ENCODE measurements at regions not wholly inside any gene's neighbourhood (a gene's known extent, or its start where the extent isn't known, plus 50 kb on each side); places are given as distances from the start of the nearest gene placed in this dataset.
"Not testable (repeated sequence)": the region's sequence is repeated elsewhere in the genome, so short reads cannot be mapped to it uniquely, and the experiment has no call there.

DNA sequence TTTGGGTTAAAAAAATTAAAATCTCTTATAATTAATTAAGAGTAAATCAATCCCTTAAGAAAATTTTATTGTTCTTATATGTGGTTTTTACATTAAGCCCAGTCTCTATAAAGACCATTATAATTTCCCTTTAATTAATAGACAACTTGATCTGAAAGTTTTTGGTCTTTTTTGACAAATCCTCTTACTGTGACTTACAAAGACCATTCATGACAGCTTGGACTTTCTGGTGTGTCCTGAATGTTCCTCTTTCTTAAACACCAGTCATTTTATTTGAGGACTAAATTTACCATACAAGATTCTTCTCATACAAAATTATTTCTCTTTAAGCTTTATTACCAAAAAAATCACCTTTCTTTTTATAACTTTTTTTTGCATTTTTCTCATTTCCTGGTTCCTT is 368.3 kb downstream of the ADGRD1 start:
- no peak for DNase-seq

- DNase-seq, result not testable (repeated sequence)
These were observed 368.8 kb downstream of the ADGRD1 start for GRCh38 chr12:131322460-131322859.

- no peak for DNase-seq
These were observed 370.2 kb downstream of the ADGRD1 start for GRCh38 chr12:131323879-131324278.

GRCh38 chr12:131327521-131328488 is 374.1 kb downstream of the ADGRD1 start:
- DNase-seq, result no peak

DNA sequence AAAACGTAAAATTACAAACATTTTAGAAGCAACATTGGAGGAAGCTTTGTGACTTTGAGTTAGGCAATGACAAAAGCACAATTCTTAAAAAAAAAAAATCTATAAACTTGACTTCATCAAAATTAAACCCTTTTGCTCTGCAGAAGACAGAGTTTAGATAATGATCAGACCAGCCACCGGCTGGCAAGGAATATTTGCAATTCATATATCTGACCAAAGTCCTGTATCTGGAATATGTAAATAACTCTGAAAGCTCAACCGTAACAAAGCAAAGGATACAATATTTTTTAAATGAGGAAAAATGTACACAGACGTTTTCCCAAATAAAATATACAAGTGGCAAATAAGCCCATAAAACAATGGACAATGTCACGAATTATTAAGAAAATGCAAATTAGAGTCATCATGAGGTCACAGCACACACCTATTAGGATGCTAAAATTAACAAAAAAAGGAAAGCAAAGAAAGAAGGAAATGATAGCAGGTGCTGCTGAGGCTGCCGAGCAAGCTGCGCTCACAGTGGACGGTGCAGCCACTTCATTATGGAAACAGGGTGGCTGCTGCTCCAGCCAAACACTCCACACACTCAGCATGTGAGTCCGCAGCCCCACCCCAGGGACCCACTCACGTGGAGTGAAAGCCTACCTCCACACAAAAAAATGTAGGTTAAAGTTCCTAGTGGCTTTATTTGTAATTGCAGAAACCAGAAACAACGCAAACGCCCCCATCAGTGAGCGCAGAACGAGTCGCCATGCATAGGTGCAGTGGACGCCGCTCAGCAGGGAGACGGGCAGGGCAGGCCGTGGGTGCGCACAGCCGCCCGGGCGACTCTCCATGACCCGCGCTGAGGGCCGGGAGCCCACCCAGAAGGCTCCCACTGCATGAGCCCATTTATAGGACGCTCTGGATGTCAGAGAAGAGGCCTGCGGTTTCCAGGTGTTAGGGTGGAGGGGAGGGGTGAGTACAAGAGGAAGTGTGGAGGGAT is 375.4 kb downstream of the ADGRD1 start:
- DNase-seq, result not testable (repeated sequence)

DNA sequence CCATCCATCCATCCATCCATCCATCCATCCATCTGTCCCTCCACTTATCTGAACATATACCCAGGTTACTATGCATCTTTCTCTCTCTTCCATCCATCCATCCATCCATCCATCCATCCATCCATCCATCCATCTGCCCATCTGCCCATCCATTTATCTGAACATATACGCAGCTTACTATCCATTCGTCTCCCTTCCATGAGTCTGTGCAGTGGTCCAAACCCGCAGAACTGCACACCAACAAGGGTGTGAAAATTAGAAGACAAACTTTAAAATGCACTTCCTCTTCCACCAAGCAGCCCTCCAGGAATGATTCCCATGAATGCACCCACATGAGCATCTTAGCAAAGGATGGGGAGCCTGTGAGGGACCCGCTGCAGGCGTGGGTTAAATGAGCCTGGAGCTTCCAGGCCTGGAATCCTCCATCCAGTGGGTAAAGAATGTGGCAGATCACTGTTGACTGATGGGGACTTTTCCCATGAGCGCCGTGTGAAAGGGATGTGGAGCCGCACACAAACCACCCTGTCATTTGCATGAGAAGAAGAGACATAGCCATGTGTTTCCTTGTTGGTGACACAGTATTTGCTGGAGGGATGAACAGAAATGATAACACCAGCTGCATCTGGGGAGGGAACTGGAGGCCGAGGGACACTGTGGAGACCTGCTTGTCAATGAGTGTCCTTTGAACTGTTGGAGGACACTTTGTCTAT is 376.6 kb downstream of the ADGRD1 start:
- DNase-seq, result no peak

DNA sequence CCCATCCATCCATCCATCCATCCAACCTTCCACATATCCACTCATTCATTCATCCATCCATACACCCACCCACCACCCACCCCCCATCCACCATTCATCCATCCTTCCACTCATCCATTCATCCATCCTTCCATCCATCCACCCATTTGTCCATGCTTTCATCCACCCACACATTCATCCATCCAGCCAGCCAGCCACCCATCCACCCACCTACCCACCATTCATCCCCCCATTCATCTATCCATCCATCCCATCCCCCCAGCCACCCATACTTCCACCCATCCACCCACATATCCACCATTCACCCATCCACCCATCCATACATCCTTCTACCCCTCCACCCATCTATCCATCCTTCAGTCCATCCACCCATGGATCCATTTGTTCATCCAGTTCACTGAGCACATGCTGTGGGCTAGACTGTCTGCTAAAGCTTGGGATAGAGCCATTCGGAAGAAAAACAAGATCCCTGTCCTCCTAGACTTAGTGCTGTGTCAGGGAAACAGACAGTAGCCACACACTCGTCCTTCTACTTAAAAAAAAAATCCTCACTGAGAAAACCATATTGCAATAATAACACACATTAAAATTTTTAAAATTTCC is 377.5 kb downstream of the ADGRD1 start:
- no peak for DNase-seq

DNA sequence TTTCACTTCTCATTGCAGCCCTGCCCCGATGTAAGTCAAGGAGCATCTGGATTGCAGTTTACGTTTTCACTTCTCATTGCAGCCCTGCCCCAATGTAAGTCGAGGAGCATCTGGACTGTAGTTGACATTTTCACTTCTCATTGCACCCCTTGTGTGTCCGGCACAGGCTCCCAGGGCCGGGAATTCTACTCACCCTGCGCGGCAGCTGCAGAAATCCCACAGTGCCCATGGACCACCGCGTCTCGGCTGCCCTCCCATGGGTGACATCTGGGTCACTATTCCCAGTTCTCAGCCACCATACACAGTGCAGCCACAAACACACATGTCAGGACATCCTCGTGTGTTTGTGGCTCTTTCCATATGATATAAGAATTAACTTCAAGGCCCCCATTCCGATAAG is 378.5 kb downstream of the ADGRD1 start:
- no peak for DNase-seq

GRCh38 chr12:131333136-131333535 is 377.8 kb upstream of the SFSWAP start:
- no peak for DNase-seq

DNA sequence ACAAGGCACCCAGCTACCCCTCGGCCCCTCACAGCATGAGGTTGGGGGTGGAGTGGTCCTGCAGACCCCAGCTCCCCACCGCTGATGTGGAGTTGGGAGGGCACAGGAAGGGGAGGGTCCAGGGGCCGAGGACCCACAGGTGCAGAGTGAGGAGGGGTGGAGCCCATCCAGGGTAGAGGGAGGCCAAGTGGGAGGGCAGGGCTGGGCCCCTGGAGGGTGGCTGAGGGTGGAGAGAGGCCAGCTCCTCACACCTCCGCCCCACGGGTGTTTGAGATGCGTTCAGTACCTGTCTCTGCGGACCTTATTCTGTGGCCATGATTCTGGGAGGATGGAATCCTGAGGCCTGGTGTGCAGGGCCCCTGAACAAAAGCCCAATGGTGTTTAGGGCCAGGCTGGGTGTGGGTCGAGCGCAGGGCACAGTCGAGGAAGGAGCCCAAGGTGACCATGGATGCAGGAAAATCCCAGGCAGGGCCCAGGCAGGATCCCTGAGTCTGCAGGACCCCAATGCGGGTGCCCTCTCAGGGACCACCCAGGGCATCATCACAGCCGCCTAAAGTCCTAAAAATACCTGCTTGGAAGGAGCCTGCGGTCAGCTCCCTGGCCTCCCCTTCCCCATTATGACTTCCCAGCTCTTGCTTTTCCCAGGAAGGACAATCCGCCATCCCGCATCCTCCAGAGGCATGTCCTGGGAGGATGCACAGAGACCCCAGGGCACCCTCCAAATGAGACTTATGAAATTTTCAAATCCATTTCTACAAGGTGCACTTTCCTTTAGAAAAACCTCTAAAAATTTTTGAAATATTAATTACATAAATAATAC is 377.1 kb upstream of the SFSWAP start:
- DNase-seq, result no peak

- no peak for DNase-seq
These were observed 376.1 kb upstream of the SFSWAP start for GRCh38 chr12:131334835-131335234.

DNA sequence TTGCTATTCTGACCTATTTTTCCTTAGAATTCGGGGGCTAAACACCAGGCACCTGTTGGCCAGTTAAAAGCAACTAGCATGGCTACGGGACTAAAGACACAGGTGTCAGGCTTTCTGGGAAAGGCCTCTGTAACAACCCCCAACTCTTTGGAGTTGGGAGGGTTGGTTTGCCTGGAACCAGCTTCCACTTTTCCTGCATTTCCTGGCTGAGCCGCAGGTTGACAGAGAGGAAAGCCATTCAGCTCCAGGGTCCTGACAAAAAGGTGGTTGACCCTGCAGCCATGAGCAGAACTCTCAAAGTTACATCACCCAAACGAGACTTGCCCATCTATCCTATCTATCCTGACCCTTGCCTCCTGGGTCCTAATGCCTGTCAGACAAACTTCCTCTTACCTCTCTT is 375.4 kb upstream of the SFSWAP start:
- DNase-seq, result no peak

DNA sequence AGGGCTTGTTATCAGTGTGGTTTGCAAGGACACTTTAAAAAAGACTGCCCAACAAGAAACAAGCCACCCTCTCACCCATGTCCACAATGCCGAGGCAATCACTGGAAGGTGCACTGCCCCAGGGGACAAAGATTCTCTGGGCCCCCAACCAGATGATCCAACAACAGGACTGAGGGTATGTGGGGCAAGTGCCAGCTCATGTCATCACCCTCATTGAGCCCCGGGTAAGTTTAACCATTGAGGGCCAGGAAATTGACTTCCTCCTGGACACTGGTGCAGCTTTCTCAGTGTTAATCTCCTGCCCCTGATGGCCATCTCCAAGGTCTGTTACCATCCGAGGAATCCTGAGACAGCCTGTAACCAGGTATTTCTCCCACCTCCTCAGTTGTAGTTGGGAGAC is 373.0 kb upstream of the SFSWAP start:
- DNase-seq, result not testable (repeated sequence)

DNA sequence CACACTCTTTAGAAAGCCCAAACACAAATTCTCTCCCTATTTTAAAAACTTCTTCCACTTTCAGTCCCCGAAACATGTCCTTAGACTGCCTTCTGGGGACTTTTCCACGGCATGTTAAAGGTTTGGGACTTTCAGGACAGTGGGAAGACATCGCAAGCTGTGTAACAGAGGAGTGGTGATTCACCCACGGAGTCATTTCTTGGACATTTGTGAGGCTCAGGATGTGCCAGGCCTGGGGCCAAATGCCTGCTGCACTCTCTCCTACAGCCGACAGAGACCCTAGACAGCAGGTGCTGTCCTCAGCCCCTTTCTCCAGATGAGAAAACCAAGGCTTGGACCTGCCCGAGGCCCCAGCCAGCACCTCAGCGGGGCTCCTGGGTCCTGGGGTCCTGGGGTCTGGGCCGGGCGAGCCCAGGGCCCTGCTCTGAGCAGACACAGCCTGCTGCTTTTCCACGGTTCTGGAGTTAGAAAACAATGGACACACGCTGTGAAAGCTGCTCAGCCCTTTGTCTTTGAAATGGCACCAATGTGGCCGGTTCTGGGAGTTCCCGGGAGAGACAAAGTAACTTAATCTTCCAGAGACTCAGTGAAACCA is 370.2 kb upstream of the SFSWAP start:
- DNase-seq, result no peak

- not testable (repeated sequence) for DNase-seq
These were observed 369.3 kb upstream of the SFSWAP start for GRCh38 chr12:131341608-131342007.

- not testable (repeated sequence) for DNase-seq
These were observed 367.5 kb upstream of the SFSWAP start for GRCh38 chr12:131343436-131343835.

DNA sequence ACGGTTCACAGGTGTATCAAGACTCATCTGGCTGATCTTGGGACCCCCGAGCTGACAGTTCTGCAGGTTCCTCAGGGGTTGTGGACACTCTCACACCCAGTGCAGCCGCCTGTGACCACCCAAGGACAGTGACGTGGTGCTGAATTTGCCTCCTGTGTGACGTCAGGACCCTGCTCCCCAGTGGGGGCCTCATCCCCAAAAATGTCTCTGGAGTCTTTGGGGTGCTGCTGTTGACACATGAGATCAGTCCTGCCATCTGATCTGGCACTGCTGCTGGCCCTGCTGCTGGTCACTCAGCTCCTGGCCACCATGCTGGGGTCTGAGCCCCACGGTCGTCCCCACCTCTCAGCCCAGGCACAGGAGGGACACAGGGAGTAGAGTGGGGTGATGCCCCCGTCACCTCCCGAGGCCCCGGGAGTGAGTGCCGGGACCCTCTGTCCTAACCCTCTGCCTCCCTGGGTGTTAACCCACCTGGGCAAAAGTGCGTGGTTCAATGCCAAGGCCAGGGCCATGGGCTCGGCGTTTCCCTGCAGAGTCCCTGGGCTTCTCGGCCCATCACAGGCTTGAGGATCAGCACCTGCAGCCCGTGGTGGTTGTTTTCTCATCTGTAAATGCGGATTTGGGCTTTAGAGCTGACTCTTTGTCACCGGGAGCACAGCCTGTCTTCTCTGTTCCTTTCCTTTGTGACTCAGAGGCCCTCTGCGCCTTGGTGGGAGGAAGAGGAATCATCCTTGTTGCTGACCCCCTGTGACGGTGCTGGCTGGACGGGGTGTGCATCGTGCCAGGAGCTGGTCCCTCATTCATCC is 366.0 kb upstream of the SFSWAP start:
- DNase-seq, result not testable (repeated sequence)

DNA sequence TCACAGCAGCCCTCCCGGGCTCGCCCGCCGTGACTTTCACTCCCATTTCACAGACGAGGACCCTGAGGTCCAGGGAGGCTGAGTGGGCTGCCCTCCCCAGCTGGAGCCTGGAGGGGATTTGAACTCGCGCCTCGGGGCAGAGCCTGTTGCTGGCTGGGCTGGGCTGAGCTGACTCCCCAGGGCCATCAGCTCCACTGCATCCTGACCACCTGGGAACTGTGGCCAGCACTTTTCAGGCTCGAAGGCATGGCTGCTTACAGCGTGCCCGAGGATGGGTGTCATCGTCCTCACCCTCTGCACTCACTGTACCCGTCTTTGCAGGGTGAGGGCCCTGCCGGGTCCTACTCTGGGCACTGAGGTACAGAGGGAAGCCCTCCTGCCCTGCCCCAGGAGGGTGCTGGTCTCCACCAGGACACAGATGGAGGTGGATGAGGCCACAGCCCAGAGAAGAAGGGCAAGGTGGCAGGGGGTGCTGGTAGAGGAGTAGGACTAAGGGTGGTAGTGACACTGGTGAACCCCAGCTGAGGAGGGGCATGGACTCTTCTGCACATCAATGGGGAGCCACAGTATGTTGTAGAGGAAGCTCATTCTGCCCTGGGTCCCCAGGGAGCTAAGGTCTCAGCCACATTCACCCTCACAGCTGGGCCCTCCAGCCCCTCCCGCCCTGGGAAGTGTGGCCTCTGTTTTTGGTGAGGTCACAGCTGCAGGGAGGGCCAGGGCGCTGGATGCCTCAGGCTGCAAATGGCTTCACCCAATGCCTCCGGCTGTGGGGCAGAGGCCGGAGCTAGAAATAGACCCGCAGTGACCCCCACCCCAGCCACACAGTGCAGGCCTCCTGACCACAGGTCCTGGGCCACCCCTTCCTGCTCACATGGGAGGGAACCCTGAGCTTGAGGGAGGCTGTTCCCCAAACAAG is 365.1 kb upstream of the SFSWAP start:
- no peak for DNase-seq

All from activated CD4-positive, alpha-beta T cell treated with anti-CD3 and anti-CD28 coated beads, Interleukin-2, amount 50 U/mL, for 16 hours (primary cell).